ENCODE measurements at regions not wholly inside any gene's neighbourhood (a gene's known extent, or its start where the extent isn't known, plus 50 kb on each side); places are given as distances from the start of the nearest gene placed in this dataset.

- no peak for DNase-seq (ENCODE audit: low read depth)
These were observed 455.7 kb upstream of the THBS1 start for GRCh38 chr15:39125226-39125625.

GRCh38 chr15:39125904-39126303 lies 455.0 kb upstream of the THBS1 start:
- no peak for DNase-seq (ENCODE audit: low read depth)

GRCh38 chr15:39127151-39127790 lies 453.6 kb upstream of the THBS1 start:
- no peak for DNase-seq (ENCODE audit: low read depth)

- DNase-seq (ENCODE audit: low read depth), result no peak
These were observed 452.8 kb upstream of the THBS1 start for GRCh38 chr15:39127925-39128617.

- no peak for DNase-seq (ENCODE audit: low read depth)
These were observed 452.1 kb upstream of the THBS1 start for GRCh38 chr15:39128746-39129145.

GRCh38 chr15:39130556-39131379 lies 450.1 kb upstream of the THBS1 start:
- DNase-seq (ENCODE audit: low read depth), result no peak

GRCh38 chr15:39131609-39132008 lies 449.3 kb upstream of the THBS1 start:
- DNase-seq (ENCODE audit: low read depth), result no peak

- no peak for DNase-seq (ENCODE audit: low read depth)
These were observed 448.8 kb upstream of the THBS1 start for GRCh38 chr15:39132070-39132469.

GRCh38 chr15:39132954-39133600 lies 447.8 kb upstream of the THBS1 start:
- DNase-seq (ENCODE audit: low read depth), result no peak

- no peak for DNase-seq (ENCODE audit: low read depth)
These were observed 446.6 kb upstream of the THBS1 start for GRCh38 chr15:39134282-39134681.

GRCh38 chr15:39135989-39136388 lies 444.9 kb upstream of the THBS1 start:
- DNase-seq (ENCODE audit: low read depth), result no peak

GRCh38 chr15:39139431-39140059 lies 441.3 kb upstream of the THBS1 start:
- no peak for DNase-seq (ENCODE audit: low read depth)

- no peak for DNase-seq (ENCODE audit: low read depth)
These were observed 440.7 kb upstream of the THBS1 start for GRCh38 chr15:39140060-39140604.

- DNase-seq (ENCODE audit: low read depth), result no peak
These were observed 438.4 kb upstream of the THBS1 start for GRCh38 chr15:39142500-39142899.

GRCh38 chr15:39143479-39143878 lies 437.4 kb upstream of the THBS1 start:
- no peak for DNase-seq (ENCODE audit: low read depth)

- no peak for DNase-seq (ENCODE audit: low read depth)
These were observed 436.8 kb upstream of the THBS1 start for GRCh38 chr15:39144051-39144450.

- DNase-seq (ENCODE audit: low read depth), result no peak
These were observed 436.0 kb upstream of the THBS1 start for GRCh38 chr15:39144613-39145499.

- no peak for DNase-seq (ENCODE audit: low read depth)
These were observed 434.8 kb upstream of the THBS1 start for GRCh38 chr15:39145854-39146625.

- no peak for DNase-seq (ENCODE audit: low read depth)
These were observed 431.2 kb upstream of the THBS1 start for GRCh38 chr15:39149636-39150150.

GRCh38 chr15:39151545-39151944 lies 429.3 kb upstream of the THBS1 start:
- no peak for DNase-seq (ENCODE audit: low read depth)
